ENCODE measurements at regions not wholly inside any gene's neighbourhood (a gene's known extent, or its start where the extent isn't known, plus 50 kb on each side); places are given as distances from the start of the nearest gene placed in this dataset.

GRCh38 chr6:137768935-137769334 lies 98.1 kb upstream of the TNFAIP3 start:
- Histone ChIP-seq H3K27me3 (ENCODE audit: control insufficient read depth, insufficient read depth, low read length) (no peaks in the 10 kb centered on the region), H3K4me1 (ENCODE audit: control insufficient read depth in 2 of 3, insufficient read depth in 2 of 3, low read depth in 1 of 3, low read length in 3 of 3) (no peaks in the 10 kb centered on the region), H3K9ac (ENCODE audit: low read length in 3 of 3) (no peak overlapping the region), H3K27ac (ENCODE audit: low read depth in 2 of 2, low read length in 2 of 2) (no peak overlapping the region), H3K36me3 (ENCODE audit: control insufficient read depth in 2 of 3, insufficient read depth in 3 of 3, low read length in 3 of 3) (no peaks in the 10 kb centered on the region), H3K4me3 (ENCODE audit: low read length in 3 of 3) (no peak overlapping the region), H3K9me3 (ENCODE audit: control insufficient read depth in 2 of 3, insufficient read depth in 1 of 3, low read length in 3 of 3) (no peaks in the 10 kb centered on the region)
- intact Hi-C loops (cut with DNase I): no loop called here
- FAIRE-seq (no peak), DNase-seq (no peak)
- TF ChIP-seq, protein P1, sequence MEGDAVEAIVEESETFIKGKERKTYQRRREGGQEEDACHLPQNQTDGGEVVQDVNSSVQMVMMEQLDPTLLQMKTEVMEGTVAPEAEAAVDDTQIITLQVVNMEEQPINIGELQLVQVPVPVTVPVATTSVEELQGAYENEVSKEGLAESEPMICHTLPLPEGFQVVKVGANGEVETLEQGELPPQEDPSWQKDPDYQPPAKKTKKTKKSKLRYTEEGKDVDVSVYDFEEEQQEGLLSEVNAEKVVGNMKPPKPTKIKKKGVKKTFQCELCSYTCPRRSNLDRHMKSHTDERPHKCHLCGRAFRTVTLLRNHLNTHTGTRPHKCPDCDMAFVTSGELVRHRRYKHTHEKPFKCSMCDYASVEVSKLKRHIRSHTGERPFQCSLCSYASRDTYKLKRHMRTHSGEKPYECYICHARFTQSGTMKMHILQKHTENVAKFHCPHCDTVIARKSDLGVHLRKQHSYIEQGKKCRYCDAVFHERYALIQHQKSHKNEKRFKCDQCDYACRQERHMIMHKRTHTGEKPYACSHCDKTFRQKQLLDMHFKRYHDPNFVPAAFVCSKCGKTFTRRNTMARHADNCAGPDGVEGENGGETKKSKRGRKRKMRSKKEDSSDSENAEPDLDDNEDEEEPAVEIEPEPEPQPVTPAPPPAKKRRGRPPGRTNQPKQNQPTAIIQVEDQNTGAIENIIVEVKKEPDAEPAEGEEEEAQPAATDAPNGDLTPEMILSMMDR (IDR thresholded peaks at IDR 0.05; ENCODE audit: borderline replicate concordance, extremely low read depth, insufficient read depth): no peak

- Histone ChIP-seq H3K9me3 (ENCODE audit: control insufficient read depth in 2 of 3, insufficient read depth in 1 of 3, low read length in 3 of 3) (no peaks in the 10 kb centered on the region), H3K4me3 (ENCODE audit: low read length in 3 of 3) (no peak overlapping the region), H3K27ac (ENCODE audit: low read depth in 2 of 2, low read length in 2 of 2) (no peak overlapping the region), H3K36me3 (ENCODE audit: control insufficient read depth in 2 of 3, insufficient read depth in 3 of 3, low read length in 3 of 3) (no peaks in the 10 kb centered on the region), H3K9ac (ENCODE audit: low read length in 3 of 3) (no peak overlapping the region), H3K4me1 (ENCODE audit: control insufficient read depth in 2 of 3, insufficient read depth in 2 of 3, low read depth in 1 of 3, low read length in 3 of 3) (no peaks in the 10 kb centered on the region), H3K27me3 (ENCODE audit: control insufficient read depth, insufficient read depth, low read length) (no peaks in the 10 kb centered on the region)
- intact Hi-C loops (cut with DNase I): no loop called here
- FAIRE-seq (no peak), DNase-seq (no peak)
- TF ChIP-seq, protein P1 (IDR thresholded peaks at IDR 0.05; ENCODE audit: borderline replicate concordance, extremely low read depth, insufficient read depth): no peak
Observed at GRCh38 chr6:137769797-137770362, 97.2 kb upstream of the TNFAIP3 start.

GRCh38 chr6:137772541-137773250 lies 94.4 kb upstream of the TNFAIP3 start:
- no peaks in the 10 kb centered on the region for H3K4me1 ChIP-seq (ENCODE audit: control insufficient read depth in 2 of 3, insufficient read depth in 2 of 3, low read depth in 1 of 3, low read length in 3 of 3)
- no peak overlapping the region for H3K9ac ChIP-seq (ENCODE audit: low read length in 3 of 3)
- no peak overlapping the region for H3K27ac ChIP-seq (ENCODE audit: low read depth in 2 of 2, low read length in 2 of 2)
- no peaks in the 10 kb centered on the region for H3K9me3 ChIP-seq (ENCODE audit: control insufficient read depth in 2 of 3, insufficient read depth in 1 of 3, low read length in 3 of 3)
- intact Hi-C loops (cut with DNase I): no loop called here
- no peaks in the 10 kb centered on the region for H3K27me3 ChIP-seq (ENCODE audit: control insufficient read depth, insufficient read depth, low read length)
- no peak for DNase-seq
- H3K4me3 ChIP-seq (ENCODE audit: low read length in 3 of 3): no peak overlapping the region
- no peaks in the 10 kb centered on the region for H3K36me3 ChIP-seq (ENCODE audit: control insufficient read depth in 2 of 3, insufficient read depth in 3 of 3, low read length in 3 of 3)
- TF ChIP-seq, protein P1 (IDR thresholded peaks at IDR 0.05; ENCODE audit: borderline replicate concordance, extremely low read depth, insufficient read depth): no peak
- no peak for FAIRE-seq
